GM12873 (cell line): ENCODE measurements at regions not wholly inside any gene's neighbourhood (a gene's known extent, or its start where the extent isn't known, plus 50 kb on each side); places are given as distances from the start of the nearest gene placed in this dataset.

Experiments used
- TF ChIP-seq, protein P1 (sequence below): IDR thresholded peaks from 2 replicates; pipeline ENCODE4 v1.5.1; 2012; ENCODE audit warnings: low read depth, mild to moderate bottlenecking, moderate library complexity, low read length, control low read depth; ENCODE audit not compliant: insufficient read depth; ENCODE audit errors: missing control alignments

DNA sequence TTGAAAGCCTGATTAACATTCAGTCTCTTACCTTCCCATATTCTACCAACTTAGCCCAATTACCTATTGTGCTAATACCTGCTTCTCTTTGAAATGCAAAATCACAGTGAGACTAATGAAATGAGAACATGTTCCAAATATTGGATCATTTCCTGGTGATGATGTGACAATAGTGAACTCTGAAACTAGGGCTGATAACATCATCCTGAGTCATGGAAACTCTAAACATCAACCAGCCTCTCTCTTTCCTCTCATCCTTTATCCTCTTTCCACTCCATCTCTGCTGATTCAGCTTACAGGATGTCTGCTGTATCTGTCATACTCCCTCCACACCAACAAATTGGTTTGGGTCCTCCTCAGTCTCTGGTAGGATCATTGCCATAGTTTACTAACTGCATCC, 98.8 kb upstream of the NCKAP5 start:
- TF ChIP-seq, protein P1, sequence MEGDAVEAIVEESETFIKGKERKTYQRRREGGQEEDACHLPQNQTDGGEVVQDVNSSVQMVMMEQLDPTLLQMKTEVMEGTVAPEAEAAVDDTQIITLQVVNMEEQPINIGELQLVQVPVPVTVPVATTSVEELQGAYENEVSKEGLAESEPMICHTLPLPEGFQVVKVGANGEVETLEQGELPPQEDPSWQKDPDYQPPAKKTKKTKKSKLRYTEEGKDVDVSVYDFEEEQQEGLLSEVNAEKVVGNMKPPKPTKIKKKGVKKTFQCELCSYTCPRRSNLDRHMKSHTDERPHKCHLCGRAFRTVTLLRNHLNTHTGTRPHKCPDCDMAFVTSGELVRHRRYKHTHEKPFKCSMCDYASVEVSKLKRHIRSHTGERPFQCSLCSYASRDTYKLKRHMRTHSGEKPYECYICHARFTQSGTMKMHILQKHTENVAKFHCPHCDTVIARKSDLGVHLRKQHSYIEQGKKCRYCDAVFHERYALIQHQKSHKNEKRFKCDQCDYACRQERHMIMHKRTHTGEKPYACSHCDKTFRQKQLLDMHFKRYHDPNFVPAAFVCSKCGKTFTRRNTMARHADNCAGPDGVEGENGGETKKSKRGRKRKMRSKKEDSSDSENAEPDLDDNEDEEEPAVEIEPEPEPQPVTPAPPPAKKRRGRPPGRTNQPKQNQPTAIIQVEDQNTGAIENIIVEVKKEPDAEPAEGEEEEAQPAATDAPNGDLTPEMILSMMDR, result no peak

DNA sequence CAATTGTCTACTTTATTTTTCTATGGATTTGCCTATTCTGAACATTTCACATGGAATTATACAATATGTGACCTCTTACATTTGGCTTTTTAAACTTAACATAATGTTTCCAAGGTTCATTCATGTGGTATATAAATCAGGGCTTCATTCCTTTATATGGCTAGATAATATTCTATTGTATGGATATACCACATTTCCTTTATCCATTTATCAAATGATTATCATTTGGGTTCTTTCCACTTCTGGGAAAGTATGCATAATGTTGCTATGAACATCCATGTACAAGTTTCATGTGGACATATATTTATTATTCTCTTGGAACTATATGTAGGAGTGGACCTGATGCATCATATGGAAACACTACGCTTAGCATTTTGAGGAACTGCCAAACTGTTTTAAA, 99.7 kb upstream of the NCKAP5 start:
- TF ChIP-seq, protein P1, result no peak

DNA sequence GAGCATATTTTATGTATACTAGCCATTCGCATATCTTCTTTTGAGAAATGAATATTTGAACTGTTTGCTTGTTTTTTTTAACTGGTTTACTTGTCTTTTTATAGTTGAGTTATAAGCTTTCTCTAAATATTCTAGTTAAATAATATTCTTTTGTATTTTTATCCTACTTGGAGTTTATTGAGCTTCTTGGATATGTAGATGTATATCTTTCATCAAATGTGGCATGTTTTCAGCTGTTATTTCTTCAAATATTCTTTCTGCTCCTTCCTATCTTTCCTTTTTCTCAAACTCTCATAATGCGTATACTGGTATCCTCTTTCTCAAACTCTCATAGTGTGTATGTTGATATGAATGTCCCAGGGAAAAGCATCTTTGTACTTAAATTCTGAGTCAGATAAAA, 100.3 kb upstream of the NCKAP5 start:
- TF ChIP-seq, protein P1, result no peak

DNA sequence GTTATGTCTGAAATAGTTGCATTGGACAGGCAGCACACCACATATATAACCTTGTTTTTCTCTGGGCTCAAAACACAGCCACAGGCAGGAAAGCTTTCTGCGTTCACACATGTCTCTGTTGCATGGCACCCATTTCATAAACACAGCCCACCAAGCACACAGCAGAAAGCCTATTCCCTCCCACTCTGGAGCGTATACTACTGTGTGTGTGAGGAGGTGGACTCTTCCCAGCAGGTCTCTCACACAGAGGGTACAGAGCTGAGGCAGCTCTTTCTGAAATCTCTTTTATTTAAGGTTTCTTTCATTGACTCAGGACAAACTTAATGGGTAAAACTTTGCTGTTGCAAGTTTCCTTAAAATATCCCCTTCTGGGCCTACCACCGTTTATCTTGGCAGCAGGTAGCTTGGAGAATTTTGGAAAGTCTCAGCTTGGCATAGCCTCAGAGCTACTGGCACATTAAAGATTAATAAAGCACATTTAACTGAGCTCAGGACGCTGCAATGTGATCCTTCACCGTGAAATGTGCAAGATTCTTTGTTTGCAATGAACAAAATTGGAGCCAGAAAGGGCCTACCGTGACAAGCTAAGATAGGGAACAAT, 105.1 kb upstream of the NCKAP5 start:
- TF ChIP-seq, protein P1, result no peak

DNA sequence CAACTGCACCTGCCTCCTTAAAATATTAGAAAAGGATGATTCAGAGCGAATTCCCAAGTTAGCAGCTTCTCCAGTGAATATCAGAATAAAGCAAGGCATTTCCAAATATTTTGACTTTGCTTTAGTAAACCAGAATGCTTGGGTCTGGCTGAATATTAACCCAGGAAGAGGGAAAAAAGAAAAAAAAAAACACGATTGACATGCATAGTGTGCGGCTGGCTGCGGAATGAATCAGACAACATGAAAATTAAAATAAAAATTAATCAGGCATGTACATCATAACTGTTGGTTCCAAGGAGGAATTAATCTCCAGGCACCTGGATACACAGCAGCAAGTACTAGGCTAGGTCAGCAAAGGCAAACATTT, 105.8 kb upstream of the NCKAP5 start:
- TF ChIP-seq, protein P1, result no peak

DNA sequence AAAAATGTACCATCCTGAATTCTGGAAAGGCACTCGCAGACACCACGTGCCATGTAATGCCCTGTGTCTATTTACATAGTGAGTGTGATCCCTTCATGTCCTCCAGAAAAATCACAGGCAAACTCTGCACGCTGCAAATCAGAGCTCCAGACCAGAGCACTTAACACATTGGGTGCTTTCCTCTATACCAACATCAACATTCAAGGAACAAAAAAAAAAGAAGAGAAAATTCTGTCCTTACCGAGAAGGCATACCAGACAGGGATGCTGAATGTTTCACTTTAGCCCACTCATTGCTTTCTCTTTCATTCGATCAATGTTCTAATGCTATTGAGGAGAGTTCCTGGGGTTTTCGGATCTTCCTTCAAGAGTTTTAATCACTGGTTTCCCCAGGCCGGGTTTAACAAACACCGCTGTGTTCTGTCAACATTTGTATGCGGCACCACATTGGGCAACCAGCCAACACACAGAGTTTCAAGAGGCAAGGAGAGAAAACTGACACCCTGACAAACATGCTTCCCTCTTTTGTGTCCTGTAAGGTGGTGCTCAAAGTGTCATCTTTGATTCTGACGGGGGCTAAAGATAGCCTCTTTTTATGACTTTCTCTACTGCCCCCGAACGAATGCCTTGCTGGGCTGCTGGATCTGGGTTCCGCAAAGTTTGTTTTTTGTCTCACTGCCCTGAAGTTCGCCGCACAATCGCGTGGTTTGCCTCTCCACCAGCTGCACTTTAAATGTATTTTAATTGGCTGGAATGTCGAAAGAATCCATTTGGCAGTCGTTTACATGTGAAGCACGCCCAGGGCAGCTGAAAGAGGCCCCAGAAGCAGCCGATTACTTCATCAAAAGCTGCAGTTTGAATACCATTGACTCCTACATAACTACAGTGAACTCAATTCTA, 106.4 kb upstream of the NCKAP5 start:
- TF ChIP-seq, protein P1, result no peak

DNA sequence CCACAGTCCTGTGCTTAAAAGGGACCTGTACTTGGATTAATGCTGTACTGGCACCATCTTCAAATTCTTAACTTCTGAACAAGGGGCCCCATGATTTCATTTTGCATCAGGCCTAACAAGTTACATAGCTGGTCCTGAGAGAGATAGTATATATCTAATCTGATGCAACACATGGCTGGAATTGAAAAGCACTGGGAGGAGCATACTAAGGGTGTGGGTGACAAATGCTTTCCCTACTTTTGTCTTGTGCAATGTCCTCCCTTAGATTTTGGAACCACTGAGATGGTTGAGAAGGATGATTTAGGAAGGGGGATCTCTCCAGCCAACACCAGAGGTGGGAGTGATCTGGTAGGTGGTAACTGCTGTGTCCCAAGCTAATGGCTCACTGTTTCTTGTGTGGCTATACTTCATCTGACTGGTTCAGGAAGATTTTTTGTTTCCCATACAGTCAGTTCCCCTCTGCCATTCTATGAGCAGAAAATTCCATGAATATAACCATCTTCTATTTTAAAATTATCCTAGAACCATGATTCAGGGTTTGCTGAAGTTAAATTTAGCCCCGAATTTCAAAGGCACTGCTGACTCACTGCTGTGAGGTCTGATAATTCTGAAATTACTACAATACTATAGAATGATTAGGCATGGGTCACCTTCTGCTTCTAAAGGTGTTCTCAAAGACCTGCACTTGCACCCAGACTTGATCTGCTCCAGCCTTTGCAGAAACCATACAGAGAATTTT, 108.3 kb upstream of the NCKAP5 start:
- TF ChIP-seq, protein P1, result no peak
